ENCODE measurements at regions not wholly inside any gene's neighbourhood (a gene's known extent, or its start where the extent isn't known, plus 50 kb on each side); places are given as distances from the start of the nearest gene placed in this dataset.
A peak's percentile ranks its signal among the peaks of the same experiment; 100 is the strongest.

- H3K4me1 ChIP-seq (ENCODE audit: low read depth), result no peaks in the 10 kb centered on the region
- H3K27ac ChIP-seq, result no peak overlapping the region
- no peaks in the 10 kb centered on the region for H3K27me3 ChIP-seq
- TF ChIP-seq CTCF (IDR thresholded peaks at IDR 0.05; ENCODE audit: low read depth, low read length), result no peak
- H3K36me3 ChIP-seq, result no peaks in the 10 kb centered on the region
- no peak overlapping the region for H3K4me3 ChIP-seq
- H3K9me3 ChIP-seq (ENCODE audit: low read depth), result no peaks in the 10 kb centered on the region
- no peak for DNase-seq (ENCODE audit: low read depth in 1 of 2, low spot score in 1 of 2)
Measured at GRCh38 chr3:141669434-141669833, 68.7 kb upstream of the RNF7 start.

GRCh38 chr3:141677701-141678100 lies 60.4 kb upstream of the RNF7 start:
- no peaks in the 10 kb centered on the region for H3K9me3 ChIP-seq (ENCODE audit: low read depth)
- no peaks in the 10 kb centered on the region for H3K36me3 ChIP-seq
- H3K27ac ChIP-seq, result no peak overlapping the region
- TF ChIP-seq CTCF (IDR thresholded peaks at IDR 0.05; ENCODE audit: low read depth, low read length), result no peak
- H3K27me3 ChIP-seq, result no peaks in the 10 kb centered on the region
- DNase-seq (ENCODE audit: low read depth in 1 of 2, low spot score in 1 of 2), result no peak
- H3K4me3 ChIP-seq, result no peak overlapping the region
- H3K4me1 ChIP-seq (ENCODE audit: low read depth), result peaks cover 10% of the 10 kb centered on the region

- no peaks in the 10 kb centered on the region for H3K36me3 ChIP-seq
- no peak overlapping the region for H3K4me3 ChIP-seq
- TF ChIP-seq CTCF (IDR thresholded peaks at IDR 0.05; ENCODE audit: low read depth, low read length), result no peak
- H3K27me3 ChIP-seq, result no peaks in the 10 kb centered on the region
- no peaks in the 10 kb centered on the region for H3K9me3 ChIP-seq (ENCODE audit: low read depth)
- H3K27ac ChIP-seq, result peak overlapping the region; percentile 20
- H3K4me1 ChIP-seq (ENCODE audit: low read depth), result peaks cover 10% of the 10 kb centered on the region
- DNase-seq (ENCODE audit: low read depth in 1 of 2, low spot score in 1 of 2), result peak; percentile 27 to 74
Measured at GRCh38 chr3:141680620-141681389, 57.3 kb upstream of the RNF7 start.

GRCh38 chr3:141681390-141681780 lies 56.7 kb upstream of the RNF7 start:
- no peak for DNase-seq (ENCODE audit: low read depth in 1 of 2, low spot score in 1 of 2)
- Histone ChIP-seq H3K27ac (no peak overlapping the region), H3K9me3 (ENCODE audit: low read depth) (no peaks in the 10 kb centered on the region), H3K4me3 (no peak overlapping the region), H3K4me1 (ENCODE audit: low read depth) (peaks cover 10% of the 10 kb centered on the region), H3K36me3 (no peaks in the 10 kb centered on the region), H3K27me3 (no peaks in the 10 kb centered on the region)
- TF ChIP-seq CTCF (IDR thresholded peaks at IDR 0.05; ENCODE audit: low read depth, low read length), result no peak

GRCh38 chr3:141682007-141682406 lies 56.1 kb upstream of the RNF7 start:
- Histone ChIP-seq H3K27ac (no peak overlapping the region), H3K9me3 (ENCODE audit: low read depth) (no peaks in the 10 kb centered on the region), H3K4me3 (no peak overlapping the region), H3K36me3 (no peaks in the 10 kb centered on the region), H3K4me1 (ENCODE audit: low read depth) (peaks cover 10% of the 10 kb centered on the region), H3K27me3 (no peaks in the 10 kb centered on the region)
- no peak for DNase-seq (ENCODE audit: low read depth in 1 of 2, low spot score in 1 of 2)
- TF ChIP-seq CTCF (IDR thresholded peaks at IDR 0.05; ENCODE audit: low read depth, low read length), result no peak

Measured in cardiac muscle cell (in vitro differentiated cells and primary cell).